Activated CD4-positive, alpha-beta memory T cell treated with anti-CD3 and anti-CD28 coated beads, Interleukin-2, amount 10 ng/mL, durations not matched to agents 7 days and 5 days (primary cell): ENCODE measurements at regions not wholly inside any gene's neighbourhood (a gene's known extent, or its start where the extent isn't known, plus 50 kb on each side); places are given as distances from the start of the nearest gene placed in this dataset.

Source experiments
- CTCF ChIA-PET: fragments of 350-600 bp; sonication (Branson Sonifier 250); formaldehyde crosslinking; loops from one replicate; lab custom pipeline; 2021; ENCODE audit warnings: antibody characterized with exemption, inconsistent platforms; lab: Charles Lee
- POLR2A ChIA-PET: fragments of 350-600 bp; sonication (Branson Sonifier 250); formaldehyde crosslinking; loops from one replicate; lab custom pipeline; 2021; ENCODE audit warnings: antibody characterized with exemption; lab: Charles Lee
- DNase-seq: peaks from one replicate; pipeline ENCODE4 v3.0.0-alpha.2; 2020
- H3K27ac Mint-ChIP-seq: one replicate; pipeline ENCODE4 v1.8.0; 2021; ENCODE audit warnings: mild to moderate bottlenecking, mixed read lengths
- H3K27me3 Mint-ChIP-seq: one replicate; pipeline ENCODE4 v1.8.0; 2021; ENCODE audit warnings: mixed read lengths
- H3K36me3 Mint-ChIP-seq: one replicate; pipeline ENCODE4 v1.8.0; 2021; ENCODE audit warnings: low read depth, mixed read lengths
- H3K4me1 Mint-ChIP-seq: one replicate; pipeline ENCODE4 v1.8.0; 2021; ENCODE audit warnings: mixed read lengths
- H3K4me3 Mint-ChIP-seq: one replicate; pipeline ENCODE4 v1.8.0; 2021; ENCODE audit warnings: mild to moderate bottlenecking, mixed read lengths
- H3K9me3 Mint-ChIP-seq: one replicate; pipeline ENCODE4 v1.8.0; 2021; ENCODE audit warnings: mixed read lengths

- peaks cover 3% of the 10 kb centered on the region for H3K36me3 Mint-ChIP-seq
- H3K9me3 Mint-ChIP-seq, result peaks cover 2% of the 10 kb centered on the region
- POLR2A ChIA-PET, result no interaction called here
- no peak overlapping the region for H3K4me3 Mint-ChIP-seq
- H3K27me3 Mint-ChIP-seq, result peaks cover 7% of the 10 kb centered on the region
- peaks cover 5% of the 10 kb centered on the region for H3K4me1 Mint-ChIP-seq
- CTCF ChIA-PET, result no interaction called here
- DNase-seq, result no peak
- H3K27ac Mint-ChIP-seq, result no peak overlapping the region
Measured at GRCh38 chr1:186511761-186512637, 51.1 kb upstream of the PDC start.
